ENCODE measurements at regions not wholly inside any gene's neighbourhood (a gene's known extent, or its start where the extent isn't known, plus 50 kb on each side); places are given as distances from the start of the nearest gene placed in this dataset.
"Not testable (repeated sequence)": the region's sequence is repeated elsewhere in the genome, so short reads cannot be mapped to it uniquely, and the experiment has no call there.

GRCh38 chr2:225891771-225892170, 492.3 kb downstream of the NYAP2 start:
- no peak for DNase-seq

GRCh38 chr2:225891013-225891412, 491.5 kb downstream of the NYAP2 start:
- no peak for DNase-seq

- DNase-seq = peak; percentile 5
Measured at GRCh38 chr2:225889452-225889851, 489.9 kb downstream of the NYAP2 start.

- no peak for DNase-seq
Measured at GRCh38 chr2:225867071-225867470, 467.6 kb downstream of the NYAP2 start.

- no peak for DNase-seq
Measured at GRCh38 chr2:225865468-225865867, 466.0 kb downstream of the NYAP2 start.

- DNase-seq = no peak
Measured at GRCh38 chr2:225864394-225864793, 464.9 kb downstream of the NYAP2 start.

- DNase-seq = no peak
Measured at GRCh38 chr2:225842939-225843338, 443.4 kb downstream of the NYAP2 start.

- DNase-seq = no peak
Measured at GRCh38 chr2:225841314-225841713, 441.8 kb downstream of the NYAP2 start.

GRCh38 chr2:225837328-225837727, 437.8 kb downstream of the NYAP2 start:
- no peak for DNase-seq

GRCh38 chr2:225824748-225825449, 425.4 kb downstream of the NYAP2 start:
- DNase-seq = no peak

- DNase-seq = no peak
Measured at GRCh38 chr2:225821351-225821750, 421.8 kb downstream of the NYAP2 start.

GRCh38 chr2:225820826-225821225, 421.3 kb downstream of the NYAP2 start:
- no peak for DNase-seq

- DNase-seq = no peak
Measured at GRCh38 chr2:225814554-225814953, 415.0 kb downstream of the NYAP2 start.

- no peak for DNase-seq
Measured at GRCh38 chr2:225806105-225806504, 406.6 kb downstream of the NYAP2 start.

GRCh38 chr2:225802076-225802475, 402.6 kb downstream of the NYAP2 start:
- DNase-seq = not testable (repeated sequence)

- no peak for DNase-seq
Measured at GRCh38 chr2:225797394-225797793, 397.9 kb downstream of the NYAP2 start.

- no peak for DNase-seq
Measured at GRCh38 chr2:225794652-225795400, 395.3 kb downstream of the NYAP2 start.

GRCh38 chr2:225793736-225794550, 394.4 kb downstream of the NYAP2 start:
- DNase-seq = no peak

- no peak for DNase-seq
Measured at GRCh38 chr2:225788571-225789094, 389.1 kb downstream of the NYAP2 start.

GRCh38 chr2:225787497-225787896, 388.0 kb downstream of the NYAP2 start:
- no peak for DNase-seq

- no peak for DNase-seq
Measured at GRCh38 chr2:225781991-225782390, 382.5 kb downstream of the NYAP2 start.

- DNase-seq = no peak
Measured at GRCh38 chr2:225781145-225781544, 381.6 kb downstream of the NYAP2 start.

GRCh38 chr2:225779829-225780228, 380.3 kb downstream of the NYAP2 start:
- no peak for DNase-seq

Data from CD4-positive, alpha-beta T cell treated with Interleukin-17A for 4 hours (primary cell).